ENCODE measurements at regions not wholly inside any gene's neighbourhood (a gene's known extent, or its start where the extent isn't known, plus 50 kb on each side); places are given as distances from the start of the nearest gene placed in this dataset.

GRCh38 chr12:124726596-124727263 is 136.9 kb downstream of the SCARB1 start:
- no peak for DNase-seq (ENCODE audit: low read depth in 3 of 3, low spot score in 1 of 3)

GRCh38 chr12:124725597-124726237 is 137.9 kb downstream of the SCARB1 start:
- no peak for DNase-seq (ENCODE audit: low read depth in 3 of 3, low spot score in 1 of 3)

- DNase-seq (ENCODE audit: low read depth in 3 of 3, low spot score in 1 of 3): no peak
Measured at GRCh38 chr12:124725099-124725498, 138.6 kb downstream of the SCARB1 start.

GRCh38 chr12:124722878-124723277 is 140.8 kb downstream of the SCARB1 start:
- no peak for DNase-seq (ENCODE audit: low read depth in 3 of 3, low spot score in 1 of 3)

GRCh38 chr12:124721501-124722162 is 142.0 kb downstream of the SCARB1 start:
- no peak for DNase-seq (ENCODE audit: low read depth in 3 of 3, low spot score in 1 of 3)

GRCh38 chr12:124720681-124721500 is 142.8 kb downstream of the SCARB1 start:
- DNase-seq (ENCODE audit: low read depth in 3 of 3, low spot score in 1 of 3): no peak

GRCh38 chr12:124720004-124720680 is 143.5 kb downstream of the SCARB1 start:
- no peak for DNase-seq (ENCODE audit: low read depth in 3 of 3, low spot score in 1 of 3)

- DNase-seq (ENCODE audit: low read depth in 3 of 3, low spot score in 1 of 3): no peak
Measured at GRCh38 chr12:124719231-124719630, 144.4 kb downstream of the SCARB1 start.

GRCh38 chr12:124718458-124718857 is 145.2 kb downstream of the SCARB1 start:
- DNase-seq (ENCODE audit: low read depth in 3 of 3, low spot score in 1 of 3): no peak

GRCh38 chr12:124718036-124718435 is 145.6 kb downstream of the SCARB1 start:
- DNase-seq (ENCODE audit: low read depth in 3 of 3, low spot score in 1 of 3): no peak

GRCh38 chr12:124717318-124717717 is 146.3 kb downstream of the SCARB1 start:
- DNase-seq (ENCODE audit: low read depth in 3 of 3, low spot score in 1 of 3): no peak

- DNase-seq (ENCODE audit: low read depth in 3 of 3, low spot score in 1 of 3): no peak
Measured at GRCh38 chr12:124716208-124717130, 147.2 kb downstream of the SCARB1 start.

- DNase-seq (ENCODE audit: low read depth in 3 of 3, low spot score in 1 of 3): no peak
Measured at GRCh38 chr12:124715121-124715990, 147.9 kb upstream of the NCOR2 start.

- DNase-seq (ENCODE audit: low read depth in 3 of 3, low spot score in 1 of 3): peak; percentile 7 to 19 (median 17)
Measured at GRCh38 chr12:124713436-124714082, 146.1 kb upstream of the NCOR2 start.

- no peak for DNase-seq (ENCODE audit: low read depth in 3 of 3, low spot score in 1 of 3)
Measured at GRCh38 chr12:124713041-124713435, 145.6 kb upstream of the NCOR2 start.

- DNase-seq (ENCODE audit: low read depth in 3 of 3, low spot score in 1 of 3): no peak
Measured at GRCh38 chr12:124711344-124711743, 143.9 kb upstream of the NCOR2 start.

GRCh38 chr12:124709722-124710687 is 142.6 kb upstream of the NCOR2 start:
- DNase-seq (ENCODE audit: low read depth in 3 of 3, low spot score in 1 of 3): no peak

Measured in stimulated activated CD4-positive, alpha-beta T cell treated with anti-CD3 and anti-CD28 coated beads, TNF-alpha, amount 100 ng/mL, for 1 hour (primary cell).